Activated CD4-positive, alpha-beta T cell treated with anti-CD3 and anti-CD28 coated beads, Interleukin-2, Interleukin-4, amounts not matched to agents 100 ng/mL and 50 ng/mL, durations not matched to agents 16 hours and 8 hours (primary cell): ENCODE measurements at regions not wholly inside any gene's neighbourhood (a gene's known extent, or its start where the extent isn't known, plus 50 kb on each side); places are given as distances from the start of the nearest gene placed in this dataset.
"Not testable (repeated sequence)": the region's sequence is repeated elsewhere in the genome, so short reads cannot be mapped to it uniquely, and the experiment has no call there.

Source experiments
- DNase-seq: peaks from one replicate; pipeline ENCODE4 v3.0.0-alpha.2; 2020; ENCODE audit warnings: low spot score

- DNase-seq, result no peak
These were observed 216.8 kb downstream of the TRIM36 start for GRCh38 chr5:114952876-114953275.

GRCh38 chr5:114949756-114950155, 220.0 kb downstream of the TRIM36 start:
- no peak for DNase-seq

- no peak for DNase-seq
These were observed 220.6 kb downstream of the TRIM36 start for GRCh38 chr5:114948986-114949621.

GRCh38 chr5:114948363-114948762, 221.3 kb downstream of the TRIM36 start:
- no peak for DNase-seq

- DNase-seq, result no peak
These were observed 229.0 kb downstream of the TRIM36 start for GRCh38 chr5:114940709-114941108.

- DNase-seq, result no peak
These were observed 234.2 kb downstream of the TRIM36 start for GRCh38 chr5:114935490-114935889.

GRCh38 chr5:114928644-114929462, 240.9 kb downstream of the TRIM36 start:
- no peak for DNase-seq

- no peak for DNase-seq
These were observed 244.9 kb downstream of the TRIM36 start for GRCh38 chr5:114924769-114925168.

GRCh38 chr5:114912189-114912920, 257.4 kb downstream of the TRIM36 start:
- DNase-seq, result no peak

GRCh38 chr5:114910727-114911126, 259.0 kb downstream of the TRIM36 start:
- DNase-seq, result no peak

GRCh38 chr5:114909424-114909823, 260.3 kb downstream of the TRIM36 start:
- DNase-seq, result no peak

- no peak for DNase-seq
These were observed 265.9 kb downstream of the TRIM36 start for GRCh38 chr5:114903767-114904166.

GRCh38 chr5:114898602-114899001, 271.1 kb downstream of the TRIM36 start:
- DNase-seq, result no peak

- no peak for DNase-seq
These were observed 286.0 kb downstream of the TRIM36 start for GRCh38 chr5:114883675-114884074.

GRCh38 chr5:114859438-114859735, 310.3 kb downstream of the TRIM36 start:
- DNase-seq, result no peak

- DNase-seq, result no peak
These were observed 310.9 kb downstream of the TRIM36 start for GRCh38 chr5:114858665-114859437.

GRCh38 chr5:114857941-114858551, 311.7 kb downstream of the TRIM36 start:
- no peak for DNase-seq

- DNase-seq, result not testable (repeated sequence)
These were observed 325.0 kb downstream of the TRIM36 start for GRCh38 chr5:114844711-114845110.

- DNase-seq, result no peak
These were observed 330.3 kb downstream of the TRIM36 start for GRCh38 chr5:114839360-114839759.

GRCh38 chr5:114838937-114839336, 330.8 kb downstream of the TRIM36 start:
- no peak for DNase-seq

- DNase-seq, result no peak
These were observed 339.6 kb downstream of the TRIM36 start for GRCh38 chr5:114830114-114830513.

- no peak for DNase-seq
These were observed 346.8 kb downstream of the TRIM36 start for GRCh38 chr5:114822863-114823262.
